Nucleus accumbens (tissue), 56 donors: ENCODE measurements at regions not wholly inside any gene's neighbourhood (a gene's known extent, or its start where the extent isn't known, plus 50 kb on each side); places are given as distances from the start of the nearest gene placed in this dataset.
"Not testable (repeated sequence)": the region's sequence is repeated elsewhere in the genome, so short reads cannot be mapped to it uniquely, and the experiment has no call there.

Experiments
- DNase-seq, 56 donors: peaks; one replicate each; lab custom pipeline; 2025; lab: John Stamatoyannopoulos, UW

GRCh38 chr21:8757399-8758093 lies 1763.8 kb upstream of the TPTE start:
- DNase-seq = not testable (repeated sequence)

DNA sequence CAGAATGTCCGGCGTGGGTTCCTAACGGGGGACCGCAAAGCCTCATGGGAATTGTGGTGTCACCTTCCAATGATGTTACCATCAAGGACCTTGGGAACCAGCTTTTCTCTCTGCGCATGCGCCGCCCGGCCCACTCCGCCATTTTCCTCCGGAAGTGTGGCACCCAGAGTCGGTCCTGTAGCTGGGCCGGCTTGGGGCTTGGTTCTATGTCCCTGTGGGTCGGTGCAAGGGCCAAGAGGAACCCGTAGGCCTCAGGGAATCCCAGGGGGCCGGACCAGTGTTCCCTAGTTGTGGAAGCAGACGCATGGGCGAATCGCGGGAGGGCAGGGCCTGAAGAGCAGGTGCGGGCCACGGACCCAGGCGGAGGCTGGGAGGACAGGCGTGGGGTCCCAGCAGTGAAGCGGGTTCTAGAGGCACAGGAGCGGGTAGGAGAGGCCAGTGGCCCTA lies 1762.4 kb upstream of the TPTE start:
- DNase-seq = peak in 1 of 56 donors; percentile 13

GRCh38 chr21:8762241-8762640 lies 1759.1 kb upstream of the TPTE start:
- not testable (repeated sequence) for DNase-seq

- DNase-seq = not testable (repeated sequence)
Observed at GRCh38 chr21:8764416-8764815, 1757.0 kb upstream of the TPTE start.

GRCh38 chr21:8766142-8766541 lies 1755.2 kb upstream of the TPTE start:
- DNase-seq = not testable (repeated sequence)

DNA sequence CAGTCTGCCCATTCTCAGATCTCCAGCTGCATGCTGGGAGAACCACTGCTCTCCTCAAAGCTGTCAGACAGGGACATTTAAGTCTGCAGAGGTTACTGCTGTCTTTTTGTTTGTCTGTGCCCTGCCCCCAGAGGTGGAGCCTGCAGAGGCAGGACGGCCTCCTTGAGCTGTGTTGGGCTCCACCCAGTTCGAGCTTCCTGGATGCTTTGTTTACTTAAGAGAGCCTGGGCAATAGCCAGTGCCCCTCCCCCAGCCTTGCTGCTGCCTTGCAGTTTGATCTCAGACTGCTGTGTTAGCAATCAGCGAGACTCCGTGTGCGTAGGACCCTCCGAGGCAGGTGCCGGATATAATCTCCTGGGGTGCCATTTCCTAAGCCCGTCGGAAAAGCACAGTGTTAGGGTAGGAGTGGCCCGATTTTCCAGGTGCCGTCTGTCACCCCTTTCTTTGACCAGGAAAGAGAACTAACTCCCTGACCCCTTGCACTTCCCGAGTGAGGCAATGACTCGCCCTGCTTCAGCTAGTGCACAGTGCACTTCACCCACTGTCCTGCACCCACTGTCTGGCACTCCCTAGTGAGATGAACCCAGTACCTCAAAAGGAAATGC lies 1748.4 kb upstream of the TPTE start:
- DNase-seq = not testable (repeated sequence)

- not testable (repeated sequence) for DNase-seq
Observed at GRCh38 chr21:8775591-8776215, 1745.7 kb upstream of the TPTE start.

GRCh38 chr21:8777260-8777659 lies 1744.1 kb upstream of the TPTE start:
- DNase-seq = not testable (repeated sequence)

DNA sequence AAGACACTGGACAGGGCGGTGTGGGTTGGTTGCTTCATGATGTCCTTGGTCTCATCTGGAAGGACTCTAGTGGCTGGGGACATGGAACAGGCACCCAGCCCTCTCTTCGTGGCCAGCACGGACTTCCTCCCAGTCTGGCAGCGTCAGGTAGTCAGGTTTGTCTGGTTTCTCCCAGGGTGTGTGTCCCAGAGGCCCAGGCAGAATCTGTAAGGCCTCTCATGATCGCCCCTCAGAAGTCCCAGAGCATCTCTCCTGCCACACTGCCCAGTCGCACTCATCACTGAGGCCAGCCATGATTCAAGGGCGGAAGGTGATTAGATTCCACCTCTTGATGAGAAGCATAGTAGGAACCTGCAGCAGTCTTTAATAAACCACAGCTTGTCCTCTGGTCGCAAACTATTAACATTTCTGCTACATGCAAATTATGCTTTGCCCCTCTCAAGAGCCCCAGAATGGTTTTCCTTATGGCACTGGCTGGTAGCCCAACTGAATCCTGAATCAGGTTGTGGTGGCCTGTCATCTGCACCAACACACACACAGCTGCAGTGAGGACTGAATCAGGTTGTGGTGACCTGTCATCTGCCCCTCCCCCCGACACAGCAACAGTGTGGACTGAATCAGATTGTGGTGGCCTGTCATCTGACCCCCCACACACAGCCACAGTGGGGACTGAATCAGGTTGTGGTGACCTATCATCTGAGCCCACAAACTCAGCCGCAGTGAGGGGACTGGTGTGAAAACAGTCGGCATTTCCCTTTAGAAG lies 1742.9 kb upstream of the TPTE start:
- not testable (repeated sequence) for DNase-seq

DNA sequence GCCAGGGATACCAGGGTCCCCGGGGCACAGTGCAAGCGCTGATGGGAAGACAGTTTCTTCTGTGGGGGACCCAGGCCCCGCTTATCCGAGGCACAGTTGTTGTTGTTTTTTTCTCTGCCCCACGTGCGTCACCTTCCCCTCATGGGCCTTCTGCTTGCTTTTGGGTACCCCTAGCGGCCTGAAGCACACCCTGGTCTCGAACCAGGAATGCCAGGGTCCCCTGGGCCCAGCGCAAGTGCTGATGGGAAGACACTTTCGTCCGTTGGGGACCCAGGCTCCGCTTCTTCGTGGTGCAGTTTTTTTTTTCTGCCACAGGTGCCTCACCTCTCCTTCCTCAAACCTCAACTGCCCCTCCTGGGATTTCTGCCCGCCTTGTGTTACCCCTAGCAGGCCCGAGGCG lies 1708.5 kb upstream of the TPTE start:
- not testable (repeated sequence) for DNase-seq

DNA sequence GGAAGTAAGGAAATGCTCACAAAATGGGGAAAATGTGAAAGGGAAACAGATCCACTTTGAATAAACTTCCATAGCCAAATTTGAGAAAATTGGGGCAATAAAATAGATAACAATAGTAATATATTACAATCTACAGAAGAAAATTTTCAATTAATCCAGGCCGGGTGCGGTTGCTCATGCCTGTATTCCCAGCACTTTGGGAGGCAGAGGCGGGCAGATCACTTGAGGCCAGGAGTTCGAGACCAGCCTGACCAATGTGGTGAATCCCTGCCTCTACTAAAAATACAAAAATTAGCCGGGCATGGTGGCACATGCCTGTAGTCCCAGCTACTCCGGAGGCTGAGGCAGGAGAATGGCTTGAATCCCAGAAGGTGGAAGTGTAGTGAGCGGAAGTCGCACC lies 1687.1 kb upstream of the TPTE start:
- DNase-seq = not testable (repeated sequence)
